Hematopoietic multipotent progenitor cell treated with erythropoietin and hydrocortisone succinate and interleukin-3 and kit ligand, for 8 days (in vitro differentiated cells): ENCODE measurements at regions not wholly inside any gene's neighbourhood (a gene's known extent, or its start where the extent isn't known, plus 50 kb on each side); places are given as distances from the start of the nearest gene placed in this dataset.

Experiments used
- DNase-seq: peaks from one replicate; pipeline ENCODE4 v3.0.0-alpha.2; 2015

GRCh38 chr2:194020155-194020554 lies 1636.9 kb upstream of the SLC39A10 start:
- no peak for DNase-seq

DNA sequence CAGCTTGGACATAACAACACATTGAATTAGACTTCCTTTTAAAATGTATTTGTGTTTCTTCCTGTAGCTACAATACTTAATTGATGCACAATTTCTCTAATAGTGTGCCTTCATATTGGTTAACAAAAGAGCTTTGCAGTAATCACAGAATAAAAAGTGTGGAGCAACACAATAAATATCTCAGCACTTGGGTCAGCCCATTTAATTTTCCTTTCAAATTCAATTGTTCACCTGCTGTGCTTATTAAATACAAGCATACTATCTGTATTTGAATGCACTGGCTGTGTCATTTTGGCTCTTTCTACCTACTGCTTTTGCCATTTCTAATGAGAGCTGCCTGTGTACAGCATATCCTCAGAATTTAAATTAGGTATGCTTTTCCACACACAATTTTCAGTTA lies 1641.3 kb upstream of the SLC39A10 start:
- DNase-seq = no peak

DNA sequence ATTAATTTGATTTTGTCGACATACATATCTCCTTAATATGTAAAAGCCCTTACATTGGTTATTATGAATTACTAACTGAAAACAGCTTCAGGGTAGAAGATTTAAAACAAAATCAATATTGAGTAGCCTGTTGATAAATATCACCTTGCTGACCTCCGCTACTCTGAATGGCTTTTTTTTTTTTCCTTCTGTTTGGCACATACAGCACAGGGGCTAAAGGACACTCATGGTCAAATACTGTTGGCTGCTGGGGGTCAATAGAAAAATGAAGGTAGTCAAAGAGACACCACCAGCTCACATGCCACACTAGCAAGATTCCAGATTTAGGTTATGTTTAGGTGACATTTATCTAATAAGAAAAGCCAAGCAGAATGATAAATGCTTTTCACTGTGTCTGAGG lies 1642.4 kb upstream of the SLC39A10 start:
- DNase-seq = no peak

DNA sequence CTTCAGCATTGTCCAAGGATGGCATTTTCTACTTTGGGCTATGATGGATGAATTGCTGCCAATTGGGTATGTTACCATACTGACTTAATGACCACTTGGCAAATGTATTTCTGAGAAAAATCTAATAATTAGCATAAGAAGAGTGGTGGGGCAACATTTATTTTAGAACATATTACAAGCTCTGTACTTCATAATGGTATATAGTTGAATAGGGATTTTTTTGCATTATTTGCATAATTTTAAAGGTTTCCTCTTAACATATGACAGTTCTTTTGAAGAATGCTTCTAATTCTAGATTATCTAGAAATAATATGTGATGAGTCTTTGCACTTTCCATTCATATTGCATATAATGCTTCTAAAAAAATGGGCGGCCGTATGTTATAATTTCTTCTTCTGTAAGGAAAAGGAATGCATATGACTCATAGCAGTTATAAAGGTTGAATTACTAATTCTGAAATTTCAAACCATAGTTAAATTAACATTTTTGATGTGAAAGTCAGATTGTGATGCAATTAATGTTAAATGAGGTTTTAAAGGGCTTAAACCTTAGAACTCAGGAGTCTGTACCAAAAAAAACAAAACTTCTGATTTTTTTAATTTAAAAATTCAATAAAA lies 1652.3 kb upstream of the SLC39A10 start:
- DNase-seq = no peak

- DNase-seq = no peak
Observed at GRCh38 chr2:194003911-194004310, 1653.1 kb upstream of the SLC39A10 start.

DNA sequence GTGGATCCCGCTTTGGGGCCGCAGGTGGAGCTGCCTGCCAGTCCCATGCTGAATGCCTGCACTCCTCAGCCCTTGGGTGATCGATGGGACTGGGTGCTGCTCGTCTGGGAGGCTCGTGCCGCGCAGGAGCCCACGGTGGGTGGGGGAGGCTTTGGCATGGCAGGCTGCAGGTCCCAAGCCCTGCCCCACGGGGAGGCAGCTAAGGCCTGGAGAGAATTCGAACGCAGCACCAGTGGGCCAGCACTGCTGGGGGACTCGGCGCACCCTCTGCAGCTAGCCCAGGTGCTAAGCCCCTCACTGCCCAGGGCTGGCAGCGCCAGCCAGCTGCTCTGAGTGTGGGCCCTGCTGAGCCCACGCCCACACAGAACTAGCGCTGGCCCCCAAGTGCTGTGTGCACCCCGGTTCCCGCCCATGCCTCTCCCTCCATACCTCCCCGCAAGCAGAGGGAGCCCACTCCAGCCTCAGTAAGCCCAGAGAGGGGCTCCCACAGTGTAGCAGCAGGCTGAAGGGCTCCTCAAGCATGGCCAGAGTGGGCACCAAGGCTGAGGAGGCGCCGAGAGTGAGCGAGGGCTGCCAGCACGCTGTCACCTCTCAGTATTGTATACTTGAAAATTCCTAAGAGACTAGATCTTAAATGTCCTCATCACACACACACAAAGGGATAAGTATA lies 1654.2 kb upstream of the SLC39A10 start:
- DNase-seq = no peak

GRCh38 chr2:193990868-193991267 lies 1666.2 kb upstream of the SLC39A10 start:
- DNase-seq = no peak

- no peak for DNase-seq
Observed at GRCh38 chr2:193989645-193990044, 1667.4 kb upstream of the SLC39A10 start.

GRCh38 chr2:193988784-193989183 lies 1668.2 kb upstream of the SLC39A10 start:
- DNase-seq = no peak

DNA sequence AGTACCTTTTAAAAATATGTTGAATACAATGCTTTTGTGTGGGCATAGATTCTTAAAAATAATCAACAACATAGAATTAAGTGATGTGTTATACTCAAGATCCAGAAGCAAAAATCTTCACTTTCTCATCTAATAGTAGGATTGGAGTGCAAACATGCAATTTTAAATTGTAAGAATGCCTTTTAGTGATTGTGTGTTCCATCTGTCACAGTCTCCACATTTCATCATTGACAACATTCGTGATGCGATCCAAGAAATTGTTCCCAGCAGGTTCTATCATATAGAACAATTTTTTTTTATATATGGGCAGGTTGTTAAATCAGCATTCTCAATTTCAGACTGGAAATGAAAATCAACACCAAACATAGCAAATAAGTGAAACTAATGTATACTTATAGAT lies 1671.8 kb upstream of the SLC39A10 start:
- DNase-seq = no peak

DNA sequence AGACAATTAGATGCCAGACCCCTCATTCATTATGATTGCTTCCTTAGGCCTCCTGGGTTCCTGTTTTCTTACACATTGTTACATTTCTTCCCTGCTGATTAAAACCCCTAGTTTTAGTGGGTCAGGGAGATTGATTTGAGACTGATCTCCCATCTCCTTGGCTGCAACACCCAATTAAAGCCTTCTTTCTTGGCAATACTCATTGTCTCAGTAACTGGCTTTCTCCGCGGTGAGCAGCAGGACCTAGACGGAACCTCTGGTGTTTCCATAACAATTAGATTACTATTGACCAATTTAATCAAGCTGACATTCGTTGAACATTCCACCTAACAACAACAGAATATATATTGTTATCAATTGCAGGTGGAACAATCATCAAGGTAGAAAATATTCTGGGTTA lies 1676.4 kb upstream of the SLC39A10 start:
- DNase-seq = no peak

DNA sequence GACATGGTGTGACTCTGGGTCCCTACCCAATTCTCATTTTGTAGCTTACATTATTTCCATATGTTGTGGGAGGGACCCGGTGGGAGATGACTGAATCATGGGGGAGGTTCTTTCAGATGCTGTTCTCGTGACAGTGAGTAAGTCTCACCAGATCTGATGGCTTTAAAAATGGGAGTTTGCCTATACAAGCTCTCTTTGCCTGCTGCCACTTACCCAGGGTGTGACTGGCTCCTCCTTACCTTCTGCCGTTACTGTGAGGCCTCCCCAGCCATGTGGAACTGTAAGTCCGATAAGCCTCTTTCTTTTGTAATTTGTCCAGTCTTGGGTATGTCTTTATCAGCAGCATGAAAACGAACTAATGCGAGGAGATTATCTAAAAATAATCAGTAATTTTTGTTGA lies 1683.2 kb upstream of the SLC39A10 start:
- no peak for DNase-seq

- DNase-seq = no peak
Observed at GRCh38 chr2:193966590-193966989, 1690.4 kb upstream of the SLC39A10 start.

- no peak for DNase-seq
Observed at GRCh38 chr2:193965263-193965662, 1691.8 kb upstream of the SLC39A10 start.

- peak; percentile 8 for DNase-seq
Observed at GRCh38 chr2:193963472-193964119, 1693.4 kb upstream of the SLC39A10 start.

GRCh38 chr2:193946806-193947205 lies 1710.2 kb upstream of the SLC39A10 start:
- no peak for DNase-seq

GRCh38 chr2:193943406-193943960 lies 1713.5 kb upstream of the SLC39A10 start:
- DNase-seq = no peak

GRCh38 chr2:193935114-193935513 lies 1721.9 kb upstream of the SLC39A10 start:
- no peak for DNase-seq

- DNase-seq = no peak
Observed at GRCh38 chr2:193929131-193929530, 1727.9 kb upstream of the SLC39A10 start.

DNA sequence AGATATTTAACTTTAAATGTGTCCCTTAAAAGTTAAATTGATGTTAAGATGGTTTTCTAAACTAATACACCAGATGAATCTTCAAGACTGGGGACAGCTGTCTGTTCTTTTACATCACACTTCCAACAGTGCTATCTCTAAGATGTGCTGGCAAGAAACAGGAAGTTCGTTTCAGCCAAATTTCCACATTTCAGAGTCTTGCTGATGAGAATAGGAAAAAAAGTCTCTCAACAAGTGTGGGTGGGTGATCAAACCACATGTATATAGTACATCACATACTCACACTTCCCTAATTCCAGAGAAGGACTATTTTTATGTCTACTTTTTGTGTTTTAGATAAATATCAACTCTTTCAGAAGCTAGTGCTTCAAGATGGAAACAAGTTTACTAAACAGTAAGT lies 1712.8 kb upstream of the TMEFF2 start:
- DNase-seq = no peak

GRCh38 chr2:193900292-193900691 lies 1705.6 kb upstream of the TMEFF2 start:
- no peak for DNase-seq

DNA sequence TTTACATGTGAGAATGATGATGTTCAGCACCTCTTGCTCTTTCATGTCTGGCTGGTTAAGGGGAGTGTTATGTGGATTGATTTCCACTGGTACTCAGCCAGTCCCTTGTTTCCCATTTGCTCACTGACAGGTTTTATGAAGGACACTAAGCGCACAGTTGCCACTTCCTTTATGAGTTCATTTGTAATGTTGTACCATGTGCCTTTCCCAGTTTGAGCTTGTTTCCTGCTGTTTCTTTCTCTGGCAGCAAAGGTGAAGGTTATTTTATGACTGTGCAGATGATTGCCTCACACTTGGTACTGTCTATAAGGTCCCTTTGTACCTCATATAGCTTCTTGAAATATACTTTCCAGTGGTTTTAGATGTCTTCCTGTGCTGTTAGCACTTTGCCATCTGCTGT lies 1700.5 kb upstream of the TMEFF2 start:
- no peak for DNase-seq

DNA sequence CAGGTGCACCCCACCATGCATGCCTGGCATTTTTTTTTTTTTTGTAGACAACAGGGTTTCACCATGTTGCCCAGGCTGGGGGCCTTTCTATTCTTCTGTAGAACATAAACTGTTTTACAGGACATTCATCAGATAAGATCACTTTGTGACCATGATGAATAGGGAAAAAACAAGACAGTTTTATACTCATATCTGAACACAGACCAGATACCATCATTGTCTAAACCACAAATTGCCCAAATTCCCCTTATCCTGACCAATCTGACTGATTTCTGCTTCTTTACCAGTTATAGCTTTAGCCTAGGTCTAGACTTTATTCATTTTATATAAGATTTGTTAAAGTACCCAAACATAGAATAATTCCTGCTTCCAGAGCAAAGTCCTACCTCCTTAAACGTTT lies 1699.3 kb upstream of the TMEFF2 start:
- DNase-seq = no peak

DNA sequence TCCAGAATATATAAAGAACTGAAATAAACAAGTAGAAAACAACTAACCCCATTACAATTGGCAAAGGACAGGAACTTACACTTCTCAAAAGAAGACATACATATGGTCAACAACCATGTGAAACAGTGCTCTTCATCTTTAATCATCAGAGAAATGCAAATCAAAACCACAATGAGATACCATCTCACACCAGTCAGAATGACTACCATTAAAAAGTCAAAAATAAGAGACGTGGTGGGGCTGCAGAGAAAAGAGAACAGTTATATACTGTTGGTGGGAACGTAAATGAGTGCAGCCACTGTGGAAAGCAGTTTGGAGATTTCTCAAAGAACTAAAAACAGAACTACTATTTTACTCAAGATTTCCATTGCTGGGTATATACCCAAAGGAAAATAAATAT lies 1696.3 kb upstream of the TMEFF2 start:
- no peak for DNase-seq
